Chondrocyte (in vitro differentiated cells): ENCODE measurements at regions not wholly inside any gene's neighbourhood (a gene's known extent, or its start where the extent isn't known, plus 50 kb on each side); places are given as distances from the start of the nearest gene placed in this dataset.

Experiments used
- DNase-seq: peaks from one replicate; pipeline ENCODE4 v3.0.0; 2021; ENCODE audit warnings: mixed read lengths, low spot score
- H3K27ac Mint-ChIP-seq: one replicate; pipeline ENCODE4 v1.8.0; 2021; ENCODE audit warnings: mild to moderate bottlenecking, moderate library complexity, mixed read lengths; ENCODE audit not compliant: unreplicated experiment
- H3K27me3 Mint-ChIP-seq: 2 replicates; pipeline ENCODE4 v1.8.0; 2021; ENCODE audit warnings: low read depth, mixed read lengths
- H3K36me3 Mint-ChIP-seq: 2 replicates; pipeline ENCODE4 v1.8.0; 2021; ENCODE audit warnings: low read depth, mixed read lengths
- H3K4me1 Mint-ChIP-seq: 2 replicates; pipeline ENCODE4 v1.8.0; 2021; ENCODE audit warnings: low read depth, mild to moderate bottlenecking, mixed read lengths
- H3K4me3 Mint-ChIP-seq: one replicate; pipeline ENCODE4 v1.8.0; 2021; ENCODE audit warnings: mild to moderate bottlenecking, moderate library complexity, mixed read lengths; ENCODE audit not compliant: unreplicated experiment
- H3K9me3 Mint-ChIP-seq: 2 replicates; pipeline ENCODE4 v1.8.0; 2021; ENCODE audit warnings: low read depth, mixed read lengths
- CTCF ChIP-seq: fragments of 200-600 bp; sonication (generic); IDR thresholded peaks from 2 replicates; pipeline ENCODE4 v1.5.0; 2021; ENCODE audit warnings: antibody characterized with exemption, mild to moderate bottlenecking, moderate library complexity

DNA sequence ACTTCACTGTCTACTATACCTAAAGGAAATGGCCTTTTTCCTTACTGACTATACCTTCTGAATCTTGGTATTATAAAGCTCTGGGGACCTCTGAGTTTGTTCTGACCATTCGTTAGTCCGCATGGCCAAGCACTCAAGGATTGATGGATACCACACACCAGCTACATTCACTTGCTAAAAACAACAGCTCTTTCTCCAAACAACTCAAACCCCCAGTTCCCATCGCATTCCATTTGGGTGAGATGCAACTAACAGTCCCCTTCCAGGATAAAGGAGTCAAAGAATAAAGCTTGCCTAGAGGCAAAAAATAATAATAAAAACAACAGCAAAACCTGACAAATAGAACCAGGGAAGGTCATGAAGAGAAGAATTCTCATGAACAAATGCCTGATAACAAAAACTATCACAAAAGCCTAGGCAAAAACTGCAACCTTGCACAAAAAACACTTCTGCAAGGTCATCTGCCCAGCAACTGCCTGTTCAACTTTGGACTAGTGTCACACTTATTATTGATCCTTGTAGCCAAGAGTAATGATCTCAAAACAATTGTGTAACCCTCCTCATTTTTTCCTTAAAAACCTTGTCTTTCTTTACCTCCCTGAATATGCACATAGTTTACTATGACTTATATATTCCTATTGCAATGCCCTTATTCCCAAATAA lies 139.0 kb upstream of the GUCY1A2 start:
- Mint-ChIP-seq H3K27ac (no peak overlapping the region), H3K9me3 (no peaks in the 10 kb centered on the region), H3K4me3 (no peak overlapping the region), H3K36me3 (no peaks in the 10 kb centered on the region), H3K4me1 (no peaks in the 10 kb centered on the region), H3K27me3 (peaks cover 9% of the 10 kb centered on the region)
- no peak for TF ChIP-seq CTCF
- DNase-seq, result no peak

- TF ChIP-seq CTCF, result no peak
- no peak for DNase-seq
- no peak overlapping the region for H3K27ac Mint-ChIP-seq
- H3K27me3 Mint-ChIP-seq, result peaks cover 8% of the 10 kb centered on the region
- H3K9me3 Mint-ChIP-seq, result no peaks in the 10 kb centered on the region
- no peak overlapping the region for H3K4me3 Mint-ChIP-seq
- no peaks in the 10 kb centered on the region for H3K36me3 Mint-ChIP-seq
- H3K4me1 Mint-ChIP-seq, result no peaks in the 10 kb centered on the region
Measured at GRCh38 chr11:107151579-107151978, 133.3 kb upstream of the GUCY1A2 start.

DNA sequence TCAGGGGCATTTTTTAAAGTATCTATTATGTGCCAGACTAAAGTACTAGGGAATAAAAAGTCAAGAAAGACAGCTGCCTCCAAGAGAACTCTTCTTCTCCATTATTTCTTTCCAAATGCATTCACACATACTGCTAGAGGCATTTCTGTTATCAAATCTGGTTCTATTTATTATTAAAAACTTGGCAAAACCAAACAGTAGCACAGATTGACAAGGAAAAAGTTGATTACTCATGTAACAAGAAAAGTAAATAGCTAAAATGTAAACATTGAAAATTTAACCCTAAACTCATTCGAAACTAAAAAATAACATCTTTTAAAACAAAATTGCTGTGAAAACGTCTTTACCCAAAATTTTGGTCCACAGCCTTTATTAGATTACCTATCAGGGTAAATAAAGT lies 132.9 kb upstream of the GUCY1A2 start:
- DNase-seq, result no peak
- Mint-ChIP-seq H3K4me1 (no peaks in the 10 kb centered on the region), H3K9me3 (no peaks in the 10 kb centered on the region), H3K27me3 (peaks cover 8% of the 10 kb centered on the region), H3K27ac (no peak overlapping the region), H3K4me3 (no peak overlapping the region), H3K36me3 (no peaks in the 10 kb centered on the region)
- no peak for TF ChIP-seq CTCF

- no peak for TF ChIP-seq CTCF
- no peak overlapping the region for H3K27ac Mint-ChIP-seq
- peaks cover 3% of the 10 kb centered on the region for H3K9me3 Mint-ChIP-seq
- no peak overlapping the region for H3K4me3 Mint-ChIP-seq
- DNase-seq, result no peak
- no peaks in the 10 kb centered on the region for H3K4me1 Mint-ChIP-seq
- peaks cover 20% of the 10 kb centered on the region for H3K27me3 Mint-ChIP-seq
- no peaks in the 10 kb centered on the region for H3K36me3 Mint-ChIP-seq
Measured at GRCh38 chr11:107140983-107141382, 122.7 kb upstream of the GUCY1A2 start.

DNA sequence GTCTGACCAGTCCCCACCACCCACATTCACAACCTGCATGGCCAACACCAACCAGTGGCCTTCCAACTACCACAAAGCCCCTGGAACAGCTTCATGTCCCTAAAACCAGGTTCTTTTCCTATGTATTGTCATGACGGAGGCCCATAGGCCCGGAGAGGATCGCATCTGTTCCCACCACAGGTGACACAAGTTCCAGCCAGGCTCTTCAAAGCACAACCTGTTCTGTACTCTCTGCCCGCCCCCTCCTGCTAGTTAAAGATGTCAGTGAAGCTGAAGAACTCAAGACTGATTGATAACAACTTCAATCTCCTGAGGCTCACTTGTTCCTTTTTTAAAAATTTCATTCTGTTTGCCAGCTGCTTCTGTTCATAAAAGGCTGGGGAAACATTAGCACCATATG lies 121.1 kb upstream of the GUCY1A2 start:
- no peak for TF ChIP-seq CTCF
- peaks cover 3% of the 10 kb centered on the region for H3K9me3 Mint-ChIP-seq
- no peaks in the 10 kb centered on the region for H3K4me1 Mint-ChIP-seq
- H3K4me3 Mint-ChIP-seq, result no peak overlapping the region
- peaks cover 11% of the 10 kb centered on the region for H3K27me3 Mint-ChIP-seq
- no peak for DNase-seq
- no peaks in the 10 kb centered on the region for H3K36me3 Mint-ChIP-seq
- H3K27ac Mint-ChIP-seq, result no peak overlapping the region
